Putamen (tissue), 1 donor: ENCODE measurements at regions not wholly inside any gene's neighbourhood (a gene's known extent, or its start where the extent isn't known, plus 50 kb on each side); places are given as distances from the start of the nearest gene placed in this dataset.

Experiments
- DNase-seq: peaks from one replicate; pipeline ENCODE4 v3.0.0-alpha.2; 2016; ENCODE audit warnings: low spot score

DNA sequence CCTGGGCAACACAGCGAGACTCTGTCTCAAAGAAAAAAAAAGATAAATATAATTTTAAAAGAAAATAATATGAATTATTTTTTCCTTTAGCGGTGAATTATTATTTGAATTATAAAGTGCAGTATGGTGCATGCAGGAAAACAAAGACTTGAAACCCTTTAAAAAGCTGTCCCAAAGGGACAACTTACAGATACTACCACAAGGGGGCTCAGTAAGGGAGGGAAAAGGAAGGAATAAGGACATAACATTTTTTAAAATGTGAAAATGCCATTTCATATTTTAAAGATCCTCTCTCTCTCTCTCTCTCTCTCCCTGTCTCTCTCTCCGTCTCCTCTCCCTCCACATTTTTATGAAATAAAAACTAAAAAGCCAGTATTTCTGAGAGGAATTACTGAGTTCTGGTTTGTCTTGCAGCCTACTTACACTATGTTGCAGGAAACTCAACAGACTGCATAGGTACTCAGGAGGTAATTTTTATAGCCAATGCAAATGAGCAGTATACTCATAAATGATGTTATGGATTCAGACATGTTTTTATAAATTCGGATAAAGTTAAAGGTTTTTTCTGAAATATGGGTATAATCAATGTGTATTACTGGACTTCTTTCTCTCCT, 455.0 kb upstream of the GJE1 start:
- no peak for DNase-seq

DNA sequence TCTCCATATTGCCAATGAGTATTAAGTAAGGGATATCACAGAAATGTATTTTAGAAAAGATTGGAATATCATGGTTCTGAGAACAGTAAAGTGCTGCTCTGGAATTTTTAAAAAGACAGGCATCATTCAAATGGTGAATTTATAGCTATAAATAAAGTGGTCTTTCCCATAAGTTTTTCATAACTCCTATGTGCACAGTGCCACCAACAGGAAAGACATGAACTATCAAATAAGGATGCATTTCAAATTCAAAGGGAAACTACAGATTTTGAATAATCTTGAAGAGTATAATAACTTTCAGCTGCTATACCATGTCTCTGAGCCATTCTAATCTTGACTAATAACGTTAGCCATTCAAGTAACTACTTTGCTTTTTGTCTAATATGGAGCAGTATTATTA, 456.8 kb upstream of the GJE1 start:
- DNase-seq, result no peak

DNA sequence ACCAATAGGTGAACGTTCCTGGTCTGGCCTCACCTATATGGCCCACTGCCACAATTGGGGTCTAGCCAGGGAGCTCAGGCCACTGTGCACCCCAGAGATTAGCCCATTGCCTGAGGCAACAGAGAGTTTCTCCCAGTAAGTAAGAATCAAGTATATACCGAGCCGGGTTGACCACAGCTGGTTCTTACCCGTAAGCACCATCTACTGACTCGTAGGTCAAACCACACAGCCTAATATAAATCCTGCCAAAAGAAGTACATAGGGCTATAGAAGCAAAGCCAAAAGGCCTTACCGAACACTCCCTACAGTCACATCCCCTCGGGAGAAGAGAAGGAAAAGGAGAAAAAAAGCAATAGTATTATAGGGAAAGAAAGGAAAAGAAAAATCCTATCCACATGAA, 463.6 kb upstream of the GJE1 start:
- no peak for DNase-seq

DNA sequence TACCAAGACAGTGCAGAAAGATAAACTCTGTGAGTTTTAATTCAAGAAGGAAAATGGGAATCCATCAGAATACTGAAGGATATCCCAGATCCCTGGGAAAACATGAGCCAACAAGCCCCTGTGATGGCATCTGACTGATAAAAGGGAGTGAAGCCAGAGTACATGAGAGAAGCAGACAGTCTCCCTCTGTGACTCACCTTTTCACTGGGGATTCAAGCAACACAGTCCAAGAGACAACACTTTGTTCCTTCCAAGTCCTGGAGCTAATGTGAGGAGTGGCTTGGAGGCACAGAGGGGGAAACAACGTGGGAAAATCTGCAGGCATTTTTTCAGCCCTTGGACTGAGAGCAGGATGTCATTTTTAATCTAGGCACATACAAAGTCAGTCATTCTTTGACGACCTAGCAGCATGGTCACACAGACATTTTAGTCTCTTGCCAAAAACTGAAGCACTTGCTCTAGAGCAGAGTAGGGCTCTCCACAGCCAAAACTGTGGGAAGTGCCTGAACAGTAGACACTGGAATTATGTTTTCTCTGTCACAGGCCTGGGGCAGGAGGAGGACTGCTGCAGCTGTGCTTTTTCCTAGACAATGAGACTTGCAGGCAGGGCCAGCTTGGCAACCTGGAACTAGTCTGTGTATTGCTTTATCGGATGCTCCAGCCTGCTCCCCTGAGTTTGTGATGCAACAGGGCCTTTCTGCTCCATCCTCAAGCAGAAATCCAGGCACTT, 465.0 kb upstream of the GJE1 start:
- no peak for DNase-seq

DNA sequence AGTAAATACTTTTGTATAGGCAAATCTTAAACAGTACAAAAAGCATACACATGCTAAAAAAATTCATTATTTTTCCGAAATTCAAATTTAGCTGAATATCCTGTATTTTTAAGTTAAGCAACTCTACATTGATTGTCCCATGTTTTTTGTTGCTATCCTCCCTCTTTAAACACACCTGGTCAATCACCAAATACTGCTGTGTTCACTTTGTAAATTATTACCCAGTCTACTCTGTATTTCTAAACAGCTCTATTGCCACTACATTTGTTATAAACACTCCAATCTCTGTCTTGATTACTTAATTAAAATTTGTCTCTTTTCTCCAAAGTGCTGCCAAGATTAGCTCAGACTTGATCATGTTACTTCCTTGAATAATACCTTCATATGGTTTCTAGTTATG, 466.5 kb upstream of the GJE1 start:
- no peak for DNase-seq

DNA sequence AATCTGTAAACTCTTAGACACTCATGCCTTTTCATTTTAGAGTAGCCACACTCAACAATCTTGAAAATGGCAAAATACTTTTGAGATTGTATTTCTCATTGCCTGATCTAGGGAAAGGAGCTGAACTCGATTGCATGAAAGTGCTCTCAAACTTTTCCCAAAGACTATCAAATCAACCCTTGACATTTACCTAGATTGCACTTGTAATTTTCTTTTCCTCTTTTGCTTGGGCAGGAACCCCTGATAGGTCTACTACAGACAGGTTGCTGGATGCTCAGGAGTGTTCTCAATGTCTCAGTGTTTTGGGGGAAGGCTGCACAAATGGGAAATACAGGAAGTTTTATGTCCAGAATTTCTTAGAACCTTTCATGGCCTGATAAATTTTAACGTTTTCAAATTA, 468.0 kb upstream of the GJE1 start:
- no peak for DNase-seq

DNA sequence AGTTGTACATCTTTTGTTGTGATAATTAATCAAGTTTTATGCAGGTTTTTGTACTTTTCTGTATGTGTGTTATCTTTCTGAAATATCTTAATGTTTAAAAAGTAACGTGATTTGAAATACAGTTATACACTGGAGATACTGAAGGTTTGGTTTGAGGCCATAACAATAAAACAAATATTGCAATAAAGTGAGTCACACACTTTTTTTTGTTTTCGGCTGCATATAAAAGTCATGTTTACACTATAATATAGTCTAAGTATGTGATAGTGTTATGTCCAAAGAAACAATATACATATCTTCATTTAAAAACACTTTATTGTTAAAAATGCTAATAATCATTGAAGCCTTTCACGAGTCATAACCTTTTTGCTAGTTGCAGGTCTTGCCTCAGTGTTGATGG, 473.1 kb upstream of the GJE1 start:
- DNase-seq, result no peak

DNA sequence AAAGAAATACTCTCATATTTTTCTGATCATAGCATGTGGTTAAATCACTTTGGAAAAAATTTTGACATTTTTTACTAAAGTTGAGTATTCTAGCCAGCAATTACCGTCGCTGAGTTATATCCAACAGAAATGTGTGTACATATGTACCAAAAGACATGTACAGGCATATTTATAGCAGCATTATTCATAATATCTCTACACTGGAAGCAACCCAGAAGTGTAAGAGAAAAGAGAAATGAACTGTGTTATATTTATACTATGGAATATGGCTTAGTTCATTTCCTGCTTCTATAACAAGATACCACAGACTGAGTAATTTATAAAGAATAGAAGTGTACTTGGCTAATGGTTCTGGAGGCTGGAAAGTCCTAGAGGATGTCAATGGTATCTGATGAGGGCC, 474.0 kb upstream of the GJE1 start:
- DNase-seq, result no peak

DNA sequence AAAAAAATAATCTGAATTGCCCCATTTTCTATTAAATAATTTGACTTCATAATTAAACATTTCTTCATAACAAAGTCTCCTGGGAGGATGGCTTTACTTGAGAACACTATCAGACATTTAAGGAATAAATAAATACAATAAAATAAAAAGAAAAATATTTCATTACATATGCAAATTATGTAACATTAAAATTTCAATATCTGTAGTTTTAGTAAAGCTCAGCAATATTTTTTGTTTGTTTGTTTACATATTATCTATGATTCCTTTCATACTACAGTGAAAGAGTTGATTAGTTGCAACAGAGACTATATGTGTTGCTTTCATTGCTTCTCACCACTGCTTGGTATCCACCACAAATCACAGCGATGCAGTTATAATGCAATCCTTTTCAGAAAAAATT, 474.9 kb upstream of the GJE1 start:
- no peak for DNase-seq

DNA sequence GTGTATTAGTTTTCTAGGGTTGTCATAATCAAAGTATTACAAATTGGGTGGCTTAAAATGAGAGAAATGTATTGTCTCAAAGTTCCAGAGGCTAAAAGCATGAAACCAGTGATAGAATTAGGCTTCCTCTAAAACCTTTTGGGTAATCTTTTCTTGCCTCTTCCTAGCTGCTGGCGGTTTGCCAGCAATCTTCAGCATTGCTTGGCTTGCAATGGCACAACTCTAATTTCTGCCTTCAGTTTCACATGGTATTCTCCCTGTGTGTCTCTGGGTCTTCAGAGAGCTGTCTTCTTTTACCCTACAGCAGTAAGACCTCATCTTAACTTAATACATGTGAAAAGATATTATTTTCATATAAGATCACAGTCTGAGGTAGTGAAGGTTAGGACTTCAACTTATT, 479.1 kb upstream of the GJE1 start:
- DNase-seq, result no peak

DNA sequence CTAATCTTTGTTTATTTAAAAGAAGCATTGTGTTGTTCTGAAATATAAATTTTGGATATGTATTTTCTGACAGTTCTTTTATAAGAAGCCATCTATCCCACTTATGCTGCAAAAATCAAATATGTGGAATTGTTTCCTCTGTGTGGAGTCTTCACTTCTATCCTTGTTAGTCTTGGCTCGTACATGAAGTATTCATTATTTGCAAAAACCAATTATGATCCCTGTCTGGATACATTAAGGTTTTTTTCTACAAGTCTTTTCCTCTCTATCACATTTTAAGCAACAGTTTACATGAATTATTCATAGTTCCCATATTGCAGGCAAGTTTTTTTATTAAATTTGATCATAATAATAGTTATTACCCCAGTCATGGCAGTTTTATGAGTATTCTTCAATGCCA, 490.8 kb upstream of the GJE1 start:
- no peak for DNase-seq

DNA sequence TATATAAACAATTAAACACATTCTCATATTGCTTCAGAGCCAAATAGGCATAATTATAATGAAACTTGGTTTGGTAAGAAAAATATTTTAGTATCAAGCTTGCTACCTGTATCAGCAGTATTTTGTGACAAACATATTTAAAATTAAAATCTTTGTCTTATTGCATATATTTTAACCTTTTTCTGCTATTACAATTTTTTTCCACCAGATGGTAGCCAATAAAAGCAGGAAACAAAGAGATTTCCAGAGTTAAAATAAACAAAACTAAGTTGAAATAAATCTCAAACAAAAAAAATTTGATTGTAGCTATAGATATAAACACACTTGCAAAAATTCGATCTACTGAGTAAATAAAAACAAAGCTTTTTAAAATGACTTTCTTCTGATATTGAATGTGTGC, 491.3 kb upstream of the GJE1 start:
- no peak for DNase-seq

DNA sequence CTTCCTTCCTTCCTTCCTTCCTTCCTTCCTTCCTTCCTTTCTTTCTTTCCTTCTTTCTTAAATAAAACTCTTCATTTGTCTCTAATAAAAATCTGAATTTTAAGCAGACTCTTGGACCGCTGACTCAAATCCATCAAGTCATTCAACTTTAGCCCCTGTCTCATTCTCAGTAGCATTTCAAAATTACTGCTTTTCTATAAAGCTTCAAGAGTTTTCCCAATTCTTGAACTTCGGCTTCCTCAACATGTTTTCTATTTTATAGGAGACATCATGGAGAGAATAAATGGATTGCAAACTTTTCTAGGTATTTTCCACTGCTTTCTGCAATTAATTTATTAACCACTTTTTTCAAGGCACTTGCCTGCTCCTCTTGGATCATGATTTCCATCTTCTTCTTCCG, 497.1 kb upstream of the GJE1 start:
- no peak for DNase-seq

DNA sequence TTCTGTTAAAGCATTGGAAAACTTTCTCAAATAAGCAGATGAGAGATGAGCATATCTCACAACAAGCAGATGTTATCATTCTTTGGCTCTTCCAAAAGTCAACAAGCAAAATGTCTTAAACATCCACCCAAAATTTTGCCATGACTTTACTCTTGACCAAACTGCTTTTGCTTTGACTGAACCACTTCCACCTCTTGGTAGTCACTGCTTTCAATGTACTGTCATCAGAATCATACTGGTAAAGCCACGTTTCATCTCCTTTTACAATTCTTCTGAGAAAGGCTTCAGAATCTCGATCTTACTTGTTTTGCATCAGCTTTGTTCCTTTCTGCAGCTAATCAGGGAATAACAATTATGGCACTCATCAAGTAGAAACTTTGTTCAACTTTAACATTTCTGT, 498.5 kb upstream of the GJE1 start:
- no peak for DNase-seq

DNA sequence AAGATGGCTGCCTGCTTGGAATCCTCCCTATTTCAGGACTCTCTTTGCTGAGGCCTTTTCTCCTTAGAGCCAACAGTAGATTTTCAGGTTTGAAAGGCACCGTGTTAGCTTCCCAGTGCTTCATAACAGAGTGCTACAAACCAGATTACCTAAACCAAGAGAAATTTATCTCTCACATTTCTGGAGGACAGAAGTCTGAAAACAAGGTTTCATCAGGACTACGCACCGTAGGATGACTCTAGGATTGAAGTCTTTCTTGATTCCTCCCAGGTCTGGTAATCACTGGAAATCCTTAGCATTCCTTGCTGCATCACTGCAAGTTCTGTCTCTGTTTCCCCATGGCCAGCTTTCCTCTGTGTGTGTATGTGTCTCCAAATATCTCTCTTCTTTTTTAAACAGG, 508.4 kb upstream of the GJE1 start:
- DNase-seq, result no peak

DNA sequence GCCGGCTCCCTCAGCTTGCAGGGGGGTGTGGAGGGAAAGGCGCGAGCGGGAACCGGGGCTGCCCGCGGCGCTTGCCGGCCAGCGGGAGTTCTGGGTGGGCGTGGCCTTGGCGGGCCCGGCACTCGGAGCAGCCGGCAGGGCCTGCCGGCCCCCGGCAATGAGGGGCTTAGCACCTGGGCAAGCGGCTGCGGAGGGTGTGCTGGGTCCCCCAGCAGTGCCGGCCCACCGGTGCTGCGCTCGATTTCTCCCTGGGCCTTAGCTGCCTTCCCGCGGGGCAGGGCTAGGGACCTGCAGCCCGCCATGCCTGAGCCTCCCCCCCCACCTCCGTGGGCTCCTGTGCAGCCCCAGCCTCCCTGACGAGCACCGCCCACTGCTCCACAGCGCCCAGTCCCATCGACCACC, 514.5 kb upstream of the GJE1 start:
- DNase-seq, result no peak

DNA sequence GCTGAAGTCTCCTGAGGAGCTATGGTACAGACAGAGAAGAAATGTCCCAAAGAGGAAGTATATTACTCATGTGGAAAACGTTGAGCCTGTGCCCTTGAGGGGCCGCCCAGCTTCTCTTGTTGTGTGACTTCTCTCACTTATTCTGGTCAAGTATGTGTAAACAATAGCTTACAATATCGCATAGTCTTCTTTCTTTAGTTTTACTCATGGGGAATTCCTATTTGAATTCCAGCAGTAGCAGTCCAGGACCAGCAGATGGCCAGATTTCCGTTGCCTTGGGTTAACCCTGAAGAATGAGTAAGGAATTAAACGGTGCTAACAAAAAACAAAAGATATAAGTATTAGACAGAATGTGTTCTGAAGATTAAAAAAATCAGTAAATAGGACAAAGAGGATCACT, 522.0 kb upstream of the GJE1 start:
- DNase-seq, result no peak

DNA sequence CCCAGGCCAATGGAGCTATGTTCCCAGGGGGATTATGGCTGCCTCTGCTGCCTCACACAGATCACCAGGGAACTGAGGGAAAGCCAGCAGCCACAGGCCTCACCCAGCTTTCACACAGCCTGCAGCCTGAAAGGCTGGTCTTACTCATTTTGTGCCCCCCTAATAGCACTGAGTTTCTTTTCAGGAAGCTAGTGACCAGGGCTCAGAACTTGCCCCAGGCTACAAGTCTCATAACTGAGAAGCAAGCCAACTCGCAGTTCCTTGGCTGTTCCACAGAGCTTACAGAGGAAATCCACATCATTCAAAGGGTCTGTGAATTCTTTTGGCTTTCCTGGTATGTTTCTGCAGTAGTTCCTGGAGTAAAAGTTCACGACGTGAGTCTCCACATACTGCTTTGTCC, 524.8 kb upstream of the GJE1 start:
- DNase-seq, result no peak

DNA sequence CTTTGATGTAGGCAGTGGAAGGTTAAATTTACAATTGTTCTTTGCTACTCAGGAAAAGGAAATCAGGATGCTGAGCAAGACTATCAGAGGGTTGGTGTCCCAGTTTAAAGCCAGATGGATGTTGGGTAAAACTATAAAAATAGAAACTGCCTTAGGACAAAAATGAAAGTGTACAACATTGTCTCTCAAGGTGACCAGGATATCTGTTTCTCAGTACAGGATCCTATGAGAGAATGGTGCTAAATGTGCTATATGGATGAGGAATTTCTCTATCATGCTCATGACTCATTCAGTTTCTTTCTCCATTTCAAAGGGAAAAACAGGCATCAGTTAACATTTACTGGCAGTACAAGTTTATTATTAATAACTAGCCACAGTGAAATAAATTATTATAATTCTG, 534.2 kb upstream of the GJE1 start:
- no peak for DNase-seq

DNA sequence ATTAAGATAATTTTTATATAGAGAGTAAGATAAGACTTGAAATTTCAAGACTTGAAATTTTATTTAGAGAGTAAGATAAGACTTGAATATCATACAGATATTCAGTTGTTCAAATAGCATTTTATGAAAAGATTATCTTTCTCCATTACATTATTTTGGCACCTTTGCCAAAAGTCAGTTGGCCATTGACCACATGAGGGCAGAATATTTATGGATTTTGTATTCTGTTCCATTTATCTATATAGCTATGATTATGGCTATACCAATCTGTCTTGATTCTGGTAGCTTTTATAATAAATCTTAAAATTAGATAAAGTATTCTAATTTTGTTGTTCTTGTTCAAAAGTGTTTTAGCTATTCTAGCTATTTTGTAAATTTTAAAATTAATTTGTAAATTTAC, 537.9 kb upstream of the GJE1 start:
- DNase-seq, result no peak

DNA sequence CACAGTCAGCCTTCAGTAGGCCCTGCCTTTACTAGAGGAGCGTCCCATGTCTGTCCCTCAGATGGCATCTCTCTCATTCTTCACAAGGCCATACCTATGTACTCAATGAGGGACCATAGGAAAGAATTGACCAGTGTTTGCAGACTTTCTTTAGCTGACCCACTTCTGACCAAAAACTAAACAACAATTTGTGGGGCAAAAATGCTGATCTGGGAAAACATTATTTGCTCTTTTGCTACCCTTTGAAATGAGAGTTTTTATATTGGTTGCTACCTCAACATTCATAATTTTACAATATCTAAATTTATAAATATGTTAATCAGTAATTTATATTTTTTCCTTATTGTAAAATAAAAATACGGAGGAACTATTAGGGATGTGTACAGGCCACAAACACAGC, 539.4 kb upstream of the GJE1 start:
- no peak for DNase-seq

DNA sequence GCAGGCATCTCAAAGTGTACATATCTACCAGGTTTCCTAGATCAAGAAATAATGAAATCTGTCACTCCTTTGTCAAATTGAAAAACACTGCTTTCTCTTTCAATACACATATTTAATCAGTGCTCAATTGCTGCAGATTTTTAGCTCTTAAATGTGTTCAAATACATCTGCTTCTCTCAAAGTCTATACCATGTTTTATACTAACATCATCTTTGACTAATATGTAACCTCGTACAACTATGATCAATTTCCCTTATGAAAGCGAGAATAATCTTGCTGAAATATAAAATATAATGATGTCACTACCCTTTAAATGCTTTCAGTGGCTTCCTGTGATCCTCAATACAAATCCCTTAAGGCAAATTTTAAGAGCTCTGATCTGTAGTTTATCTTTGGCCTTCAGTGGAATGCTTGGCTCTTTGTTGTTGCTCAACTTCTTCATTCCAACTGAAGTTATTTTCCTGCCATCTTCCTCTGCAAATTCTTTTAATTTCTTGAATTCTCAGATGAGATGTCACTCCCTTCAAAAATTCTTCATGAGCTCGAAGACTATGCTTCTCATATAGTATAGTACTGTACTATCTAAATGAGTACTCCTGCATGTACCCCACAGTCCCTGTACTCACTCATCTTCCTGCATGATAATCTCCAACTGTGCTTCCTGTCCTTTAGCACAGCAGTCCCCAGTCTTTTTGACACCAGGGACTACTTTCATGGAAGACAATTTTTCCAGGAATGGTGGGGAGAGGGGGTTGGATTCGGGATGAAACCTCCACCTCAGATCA, 545.1 kb upstream of the GJE1 start:
- DNase-seq, result no peak

DNA sequence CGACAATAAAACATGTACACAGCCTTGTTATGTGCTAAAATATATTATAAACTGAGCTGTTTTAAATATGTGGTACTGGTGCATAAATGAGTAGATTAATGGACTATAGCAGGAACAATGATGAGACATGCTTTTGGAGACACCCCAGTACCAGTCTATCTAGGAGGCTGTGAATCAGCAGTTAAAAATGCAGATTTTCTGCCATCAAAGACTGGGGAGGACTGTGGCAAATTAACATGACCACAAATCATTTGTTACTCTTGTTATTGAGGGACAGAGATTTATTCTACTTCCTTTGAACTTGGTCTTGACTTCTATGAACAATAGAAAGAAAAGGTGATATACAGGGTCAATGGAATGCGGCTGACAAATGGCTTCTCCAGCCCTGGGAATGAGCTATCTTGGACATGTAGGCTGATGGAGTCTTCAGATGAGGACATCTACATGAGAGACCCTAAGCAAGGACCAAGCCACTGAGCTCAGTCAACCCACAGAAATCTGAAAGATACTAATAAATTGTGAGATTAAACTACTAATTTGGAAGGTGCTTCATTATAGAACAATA, 551.7 kb upstream of the GJE1 start:
- DNase-seq, result no peak
